Cardiac muscle cell (in vitro differentiated cells and primary cell): ENCODE measurements at regions not wholly inside any gene's neighbourhood (a gene's known extent, or its start where the extent isn't known, plus 50 kb on each side); places are given as distances from the start of the nearest gene placed in this dataset.
"Not testable (repeated sequence)": the region's sequence is repeated elsewhere in the genome, so short reads cannot be mapped to it uniquely, and the experiment has no call there.

Experiments
- DNase-seq, 2 donors: peaks; one replicate each; pipeline versions ENCODE4 v3.0.0 to v3.0.0-alpha.2; 2010 to 2017; ENCODE audit warnings: low read depth in 1 of 2, low spot score in 1 of 2
- H3K27ac ChIP-seq: fragments of 200-600 bp; sonication (generic); 2 replicates; pipeline ENCODE4 v1.5.1; 2016
- H3K27me3 ChIP-seq: fragments of 200-600 bp; sonication (generic); 2 replicates; pipeline ENCODE4 v1.6.0; 2016; ENCODE audit warnings: control low read depth
- H3K36me3 ChIP-seq: fragments of 200-600 bp; sonication (generic); 2 replicates; pipeline ENCODE4 v1.5.1; 2016; ENCODE audit warnings: control low read depth
- H3K4me1 ChIP-seq: fragments of 200-600 bp; sonication (generic); 2 replicates; pipeline ENCODE4 v1.8.1; 2017; ENCODE audit warnings: low read depth, mild to moderate bottlenecking, mixed run types
- H3K4me3 ChIP-seq: fragments of 200-600 bp; sonication (generic); 2 replicates; pipeline ENCODE4 v1.5.1; 2016; ENCODE audit warnings: mild to moderate bottlenecking
- H3K9me3 ChIP-seq: fragments of 200-600 bp; sonication (generic); 2 replicates; pipeline ENCODE4 v1.5.1; 2017; ENCODE audit warnings: low read depth, mild to moderate bottlenecking, control low read depth
- CTCF ChIP-seq: IDR thresholded peaks from 2 replicates; pipeline ENCODE4 v1.5.1; 2012; ENCODE audit warnings: low read depth, mild to moderate bottlenecking, low read length

GRCh38 chr1:273772-274171 lies 177.7 kb downstream of the OR4F29 start:
- not testable (repeated sequence) for DNase-seq, H3K9me3 ChIP-seq, H3K27me3 ChIP-seq, H3K4me3 ChIP-seq, H3K27ac ChIP-seq, H3K36me3 ChIP-seq, H3K4me1 ChIP-seq

GRCh38 chr1:267815-268214 lies 183.7 kb downstream of the OR4F29 start:
- TF ChIP-seq CTCF: peak; percentile 49
- H3K36me3 ChIP-seq, H3K27me3 ChIP-seq, H3K27ac ChIP-seq, H3K9me3 ChIP-seq, H3K4me3 ChIP-seq, H3K4me1 ChIP-seq: not testable (repeated sequence)
- DNase-seq: peak; percentile 39 to 81
